ENCODE measurements at regions not wholly inside any gene's neighbourhood (a gene's known extent, or its start where the extent isn't known, plus 50 kb on each side); places are given as distances from the start of the nearest gene placed in this dataset.

DNA sequence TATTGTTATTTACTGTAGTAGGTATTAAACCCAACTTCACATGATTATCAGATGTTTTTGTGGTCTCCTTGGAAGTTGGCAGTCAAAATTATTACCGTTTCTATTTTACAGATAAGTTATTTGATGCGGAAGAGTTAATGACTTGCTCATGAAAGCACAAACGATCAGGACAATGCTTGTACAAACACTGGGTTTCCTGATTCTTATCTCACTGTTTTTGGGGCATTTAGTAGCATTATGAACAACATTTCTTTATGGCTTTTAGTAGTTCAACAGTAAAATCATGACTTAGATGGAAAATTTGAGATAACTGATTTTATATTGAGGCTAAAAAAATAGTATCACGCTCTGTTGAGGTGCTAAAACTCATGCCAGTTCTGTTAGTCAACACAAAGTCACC, 361.5 kb upstream of the MBL2 start:
- no peak overlapping the region for H3K4me3 ChIP-seq (ENCODE audit: low read depth, low read length)
- no peak for DNase-seq (ENCODE audit: low read depth)
- TF ChIP-seq CTCF (IDR thresholded peaks at IDR 0.05; ENCODE audit: insufficient read depth, low read depth, low read length) = no peak

DNA sequence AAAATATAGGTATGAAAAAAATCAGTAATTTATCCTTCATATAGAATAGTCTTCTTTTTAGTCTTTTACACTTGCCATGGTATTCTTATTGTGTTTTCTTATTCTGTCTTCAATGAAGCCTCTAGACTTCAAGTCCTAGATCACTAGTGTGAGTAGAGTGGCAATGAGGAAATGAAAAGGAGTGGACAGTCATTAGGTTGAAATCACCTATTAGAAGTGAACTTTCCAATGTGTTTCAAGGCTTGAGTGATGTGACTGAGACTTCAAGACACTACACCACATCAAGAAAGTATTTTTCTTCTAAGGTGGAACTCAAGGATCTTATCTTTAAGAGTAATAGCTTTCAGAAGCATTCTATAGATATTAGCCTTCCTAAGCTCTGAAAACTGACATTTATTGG, 357.8 kb upstream of the MBL2 start:
- DNase-seq (ENCODE audit: low read depth) = no peak
- no peak overlapping the region for H3K4me3 ChIP-seq (ENCODE audit: low read depth, low read length)
- no peak for TF ChIP-seq CTCF (IDR thresholded peaks at IDR 0.05; ENCODE audit: insufficient read depth, low read depth, low read length)

DNA sequence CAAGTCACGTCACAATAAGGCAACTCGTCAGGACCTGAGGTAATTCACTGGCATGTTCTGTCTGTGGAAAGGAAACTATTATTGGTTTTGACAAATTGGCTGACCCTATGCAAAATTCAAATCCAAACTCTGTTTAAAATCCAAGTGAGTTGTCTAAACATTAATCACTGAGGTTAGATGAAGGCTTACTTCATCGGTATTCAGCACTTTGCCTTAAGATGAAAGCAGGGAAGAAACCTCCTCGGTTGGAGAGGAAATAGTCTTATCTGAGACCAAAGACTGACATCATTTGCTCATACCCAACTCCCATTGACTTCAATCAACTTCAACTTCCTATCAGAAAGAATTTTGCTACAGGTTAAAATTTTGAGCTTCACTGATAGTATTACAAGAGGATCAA, 355.1 kb upstream of the MBL2 start:
- H3K4me3 ChIP-seq (ENCODE audit: low read depth, low read length) = no peak overlapping the region
- no peak for TF ChIP-seq CTCF (IDR thresholded peaks at IDR 0.05; ENCODE audit: insufficient read depth, low read depth, low read length)
- no peak for DNase-seq (ENCODE audit: low read depth)

GRCh38 chr10:53123311-53123710, 350.7 kb upstream of the MBL2 start:
- no peak overlapping the region for H3K4me3 ChIP-seq (ENCODE audit: low read depth, low read length)
- TF ChIP-seq CTCF (IDR thresholded peaks at IDR 0.05; ENCODE audit: insufficient read depth, low read depth, low read length) = no peak
- DNase-seq (ENCODE audit: low read depth) = no peak

DNA sequence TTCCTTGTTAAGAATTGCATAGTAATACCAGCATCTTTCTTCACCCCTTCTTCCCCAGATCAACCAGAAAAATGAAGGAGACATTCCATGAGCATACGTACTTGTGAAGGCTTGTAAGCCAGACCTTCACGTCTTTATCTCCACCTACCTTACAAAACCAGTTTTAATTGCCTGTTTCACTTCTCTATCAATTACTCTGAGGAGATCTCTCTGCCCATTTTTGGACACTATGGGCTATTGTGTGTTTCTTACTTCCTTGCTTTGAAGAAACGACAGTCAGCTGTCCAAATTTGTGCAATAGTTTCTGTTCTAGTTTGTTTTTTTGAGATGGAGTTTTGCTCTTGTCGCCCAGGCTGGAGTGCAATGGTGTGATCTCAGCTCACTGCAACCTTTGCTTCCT, 349.7 kb upstream of the MBL2 start:
- no peak for DNase-seq (ENCODE audit: low read depth)
- H3K4me3 ChIP-seq (ENCODE audit: low read depth, low read length) = no peak overlapping the region
- no peak for TF ChIP-seq CTCF (IDR thresholded peaks at IDR 0.05; ENCODE audit: insufficient read depth, low read depth, low read length)

- no peak overlapping the region for H3K4me3 ChIP-seq (ENCODE audit: low read depth, low read length)
- TF ChIP-seq CTCF (IDR thresholded peaks at IDR 0.05; ENCODE audit: insufficient read depth, low read depth, low read length) = no peak
- DNase-seq (ENCODE audit: low read depth) = no peak
Measured at GRCh38 chr10:53115660-53116059, 343.1 kb upstream of the MBL2 start.

GRCh38 chr10:53111529-53111928, 338.9 kb upstream of the MBL2 start:
- no peak for DNase-seq (ENCODE audit: low read depth)
- H3K4me3 ChIP-seq (ENCODE audit: low read depth, low read length) = no peak overlapping the region
- TF ChIP-seq CTCF (IDR thresholded peaks at IDR 0.05; ENCODE audit: insufficient read depth, low read depth, low read length) = no peak
